Pancreas (tissue), 10 donors: ENCODE measurements at regions not wholly inside any gene's neighbourhood (a gene's known extent, or its start where the extent isn't known, plus 50 kb on each side); places are given as distances from the start of the nearest gene placed in this dataset.

ENCODE experiments used
- ATAC-seq, 4 donors: fragments of 200-7000 bp; cut with Tn5 transposase; one replicate each; pipeline versions ENCODE4 v1.8.0 to v1.9.1; 2020; ENCODE audit warnings: mild to moderate bottlenecking in 4 of 4, moderate library complexity in 4 of 4
- DNase-seq, 6 donors: peaks; one replicate each; pipeline ENCODE4 v3.0.0-alpha.2; 2020
- FAIRE-seq: peaks from 2 replicates; lab custom pipeline; 2012; peaks lifted over from hg19 to GRCh38; lab: Jason Lieb, UNC
- H3K27ac ChIP-seq, 4 donors: fragments of 200-600 bp; sonication (generic); 1 replicate in 3 of 4; 2 replicates in 1 of 4; pipeline versions ENCODE4 v1.5.0 to v1.8.0; 2020
- H3K27me3 ChIP-seq, 4 donors: fragments of 200-600 bp; one replicate each; pipeline ENCODE4 v1.8.0; 2021
- H3K36me3 ChIP-seq, 3 donors: fragments of 200-600 bp; sonication (generic) in 1 of 3; one replicate each; pipeline versions ENCODE4 v1.5.0 to v1.8.0; 2020 to 2021
- H3K4me1 ChIP-seq, 3 donors: fragments of 200-600 bp; one replicate each; pipeline ENCODE4 v1.8.0; 2021
- H3K4me3 ChIP-seq, 4 donors: fragments of 200-600 bp; sonication (generic) in 2 of 4; one replicate each; pipeline versions ENCODE4 v1.5.0 to v1.8.0; 2020 to 2021
- H3K9me3 ChIP-seq, 4 donors: fragments of 200-600 bp; one replicate each; pipeline ENCODE4 v1.8.0; 2021
- CTCF ChIP-seq, 4 donors: fragments of 200-600 bp; sonication (generic) in 3 of 4; IDR thresholded peaks; one replicate each; pipeline versions ENCODE4 v1.5.0 to v1.8.0; 2021; ENCODE audit warnings: antibody characterized with exemption in 4 of 4
- whole genome bisulfite sequencing, 2 donors: extraction: QIAGEN DNeasy Blood & Tissue Kit; methylation state at CpG; one replicate each; pipeline ENCODE4 v1.1.7; 2013; 5-methylcytosine and 5-hydroxymethylcytosine counted together
- intact Hi-C, 3 donors: fragments of 100-400 bp; cut with DNase I; formaldehyde crosslinking; loops; one replicate each; pipeline versions ENCODE4 v1.11.1 to v1.14.2; 2022
- donor health status: healthy with polysubstance abuse.
- donor health status: DM: no; HTN: no; CAD: no; lungs with moderate emphysema.
- donor health status: DM: no; HTN: no; CAD: no.
- donor health status: control.
- donor health status: control.
- donor health status: Bipolar disorder and iron deficiency.
- donor health status: DM: yes; HTN: yes; CAD: no.
- donor health status: DM: no; HTN: no; CAD: no.
- donor health status: DM: no; HTN: no; CAD: no.
- donor health status: DM: yes; HTN: yes; CAD: no.

- ATAC-seq = peak in 1 of 4 donors; percentile 52
- no peak for TF ChIP-seq CTCF (IDR thresholded peaks at IDR 0.05)
- no peaks in the 10 kb centered on the region for H3K27me3 ChIP-seq
- no peak overlapping the region for H3K4me3 ChIP-seq
- no peaks in the 10 kb centered on the region for H3K36me3 ChIP-seq
- FAIRE-seq = no peak
- H3K4me1 ChIP-seq = no peaks in the 10 kb centered on the region
- H3K9me3 ChIP-seq = no peaks in the 10 kb centered on the region
- intact Hi-C loops = no loop called here
- no peak overlapping the region for H3K27ac ChIP-seq
- 45 to 55% methylated on average over 3 of the region's 3 CpGs for WGBS, 2 donors
- DNase-seq = no peak
Observed at GRCh38 chr5:136522217-136522956, 157.0 kb upstream of the TRPC7 start.

- Histone ChIP-seq H3K4me3 (no peak overlapping the region), H3K36me3 (no peaks in the 10 kb centered on the region), H3K27me3 (no peaks in the 10 kb centered on the region), H3K27ac (no peak overlapping the region), H3K9me3 (no peaks in the 10 kb centered on the region), H3K4me1 (no peaks in the 10 kb centered on the region)
- no peak for ATAC-seq
- DNase-seq = no peak
- no peak for TF ChIP-seq CTCF (IDR thresholded peaks at IDR 0.05)
- no peak for FAIRE-seq
- intact Hi-C loops = no loop called here
Observed at GRCh38 chr5:136521696-136522095, 156.4 kb upstream of the TRPC7 start.

DNA sequence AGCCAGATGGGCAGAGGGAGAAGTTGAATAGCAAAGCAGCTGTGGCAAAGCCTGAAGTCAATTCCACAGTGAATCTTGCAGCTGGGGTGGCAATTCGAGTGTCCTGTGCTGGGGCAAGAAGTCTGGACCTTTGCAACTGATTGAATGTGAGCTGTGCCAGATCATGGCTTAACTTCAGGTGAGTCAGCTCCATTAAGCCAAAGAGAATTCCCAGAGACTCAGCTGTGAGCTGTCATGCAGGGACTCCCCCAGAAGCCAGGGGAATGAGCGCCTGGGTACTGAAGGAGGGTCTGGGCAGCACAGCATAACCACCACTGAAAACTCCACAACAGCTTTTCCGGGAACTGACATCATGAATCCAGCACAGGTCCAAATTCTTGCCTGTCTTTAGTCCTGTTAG is 153.5 kb upstream of the TRPC7 start:
- Histone ChIP-seq H3K4me1 (no peaks in the 10 kb centered on the region), H3K27ac (no peak overlapping the region), H3K4me3 (no peak overlapping the region), H3K9me3 (no peaks in the 10 kb centered on the region), H3K36me3 (no peaks in the 10 kb centered on the region), H3K27me3 (no peaks in the 10 kb centered on the region)
- no peak for DNase-seq
- ATAC-seq = no peak
- TF ChIP-seq CTCF (IDR thresholded peaks at IDR 0.05) = no peak
- FAIRE-seq = no peak
- intact Hi-C loops = no loop called here
- WGBS, 2 donors = 74 to 86% methylated on average over 3 of the region's 3 CpGs

DNA sequence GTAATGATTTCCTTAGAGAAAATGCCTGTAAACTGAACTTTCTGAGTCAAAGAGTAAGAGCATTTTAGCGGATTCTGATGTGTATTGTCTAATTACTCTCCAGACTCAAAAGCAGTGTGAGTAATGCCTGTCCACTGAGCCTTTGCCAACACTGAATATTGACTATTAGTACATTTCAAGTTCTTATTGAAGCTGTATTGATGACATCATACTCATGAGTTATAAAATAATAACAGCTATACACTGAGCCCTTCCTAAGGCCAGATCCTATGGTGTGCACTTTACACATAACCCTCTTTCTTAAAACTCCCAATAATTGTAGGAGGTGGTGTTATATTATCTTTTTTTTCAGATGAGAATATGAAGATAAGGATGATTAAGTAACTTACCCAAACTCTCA is 152.8 kb upstream of the TRPC7 start:
- Histone ChIP-seq H3K36me3 (no peaks in the 10 kb centered on the region), H3K27ac (no peak overlapping the region), H3K9me3 (no peaks in the 10 kb centered on the region), H3K4me1 (no peaks in the 10 kb centered on the region), H3K27me3 (no peaks in the 10 kb centered on the region), H3K4me3 (no peak overlapping the region)
- FAIRE-seq (no peak), ATAC-seq (no peak), DNase-seq (no peak)
- no peak for TF ChIP-seq CTCF (IDR thresholded peaks at IDR 0.05)
- intact Hi-C loops = no loop called here
- WGBS, 2 donors = 89 to 92% methylated on average over 1 of the region's 1 CpG

DNA sequence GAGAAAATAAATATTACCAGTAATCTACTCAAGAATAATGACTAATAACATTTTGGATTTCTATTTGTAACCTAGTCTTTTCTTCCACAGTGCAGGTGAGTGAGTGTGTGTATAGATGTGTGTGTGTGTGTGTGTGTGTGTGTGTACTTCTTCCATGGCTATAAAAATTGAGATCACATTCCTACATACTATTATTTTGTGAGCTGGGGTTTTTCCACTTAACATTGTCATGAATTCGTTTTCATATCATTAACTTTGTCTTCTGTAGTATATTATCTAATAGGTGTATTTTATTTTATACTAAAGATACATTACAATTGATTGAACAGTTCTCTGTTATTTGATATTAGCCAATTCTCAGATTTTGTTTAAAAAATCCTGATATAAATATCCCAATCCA is 152.4 kb upstream of the TRPC7 start:
- Histone ChIP-seq H3K9me3 (no peaks in the 10 kb centered on the region), H3K27me3 (no peaks in the 10 kb centered on the region), H3K36me3 (no peaks in the 10 kb centered on the region), H3K4me1 (no peaks in the 10 kb centered on the region), H3K4me3 (no peak overlapping the region), H3K27ac (no peak overlapping the region)
- ATAC-seq (no peak), DNase-seq (no peak), FAIRE-seq (no peak)
- no peak for TF ChIP-seq CTCF (IDR thresholded peaks at IDR 0.05)
- 0 to 25% methylated on average over 1 of the region's 1 CpG for WGBS, 2 donors
- intact Hi-C loops = no loop called here
